GM21619 (cell line): ENCODE measurements at regions not wholly inside any gene's neighbourhood (a gene's known extent, or its start where the extent isn't known, plus 50 kb on each side); places are given as distances from the start of the nearest gene placed in this dataset.
"Not testable (repeated sequence)": the region's sequence is repeated elsewhere in the genome, so short reads cannot be mapped to it uniquely, and the experiment has no call there.

Experiments used
- ATAC-seq: cut with Tn5 transposase; IDR thresholded peaks from one replicate; pipeline ENCODE4 v1.9.1; 2021; ENCODE audit not compliant: unreplicated experiment

- no peak for ATAC-seq
These were observed 208.7 kb downstream of the LMX1A start for GRCh38 chr1:165147799-165148198.

GRCh38 chr1:165144757-165145397 lies 211.6 kb downstream of the LMX1A start:
- ATAC-seq = peak; percentile 80

GRCh38 chr1:165143437-165144065 lies 213.0 kb downstream of the LMX1A start:
- ATAC-seq = no peak

- ATAC-seq = no peak
These were observed 217.6 kb downstream of the LMX1A start for GRCh38 chr1:165138960-165139359.

GRCh38 chr1:165137551-165138316 lies 218.8 kb downstream of the LMX1A start:
- ATAC-seq = no peak

GRCh38 chr1:165134431-165134830 lies 222.1 kb downstream of the LMX1A start:
- ATAC-seq = no peak

GRCh38 chr1:165129568-165130164 lies 226.8 kb downstream of the LMX1A start:
- ATAC-seq = no peak

GRCh38 chr1:165124772-165125171 lies 231.7 kb downstream of the LMX1A start:
- no peak for ATAC-seq

- ATAC-seq = no peak
These were observed 237.4 kb downstream of the LMX1A start for GRCh38 chr1:165119086-165119485.

- ATAC-seq = no peak
These were observed 239.0 kb downstream of the LMX1A start for GRCh38 chr1:165117482-165117881.

- ATAC-seq = no peak
These were observed 239.8 kb downstream of the LMX1A start for GRCh38 chr1:165116732-165117131.

GRCh38 chr1:165116171-165116570 lies 240.3 kb downstream of the LMX1A start:
- no peak for ATAC-seq

GRCh38 chr1:165114889-165115285 lies 241.6 kb downstream of the LMX1A start:
- no peak for ATAC-seq

GRCh38 chr1:165114022-165114888 lies 242.3 kb downstream of the LMX1A start:
- ATAC-seq = no peak

- ATAC-seq = no peak
These were observed 244.3 kb downstream of the LMX1A start for GRCh38 chr1:165112260-165112659.

GRCh38 chr1:165109013-165109412 lies 247.5 kb downstream of the LMX1A start:
- ATAC-seq = no peak

GRCh38 chr1:165092542-165093162 lies 263.9 kb downstream of the LMX1A start:
- not testable (repeated sequence) for ATAC-seq

GRCh38 chr1:165080253-165080896 lies 276.1 kb downstream of the LMX1A start:
- no peak for ATAC-seq

GRCh38 chr1:165078391-165078790 lies 278.1 kb downstream of the LMX1A start:
- no peak for ATAC-seq
